HG02870 (cell line): ENCODE measurements at regions not wholly inside any gene's neighbourhood (a gene's known extent, or its start where the extent isn't known, plus 50 kb on each side); places are given as distances from the start of the nearest gene placed in this dataset.
"Not testable (repeated sequence)": the region's sequence is repeated elsewhere in the genome, so short reads cannot be mapped to it uniquely, and the experiment has no call there.

Source experiments
- ATAC-seq: cut with Tn5 transposase; IDR thresholded peaks from one replicate; pipeline ENCODE4 v1.9.1; 2021; ENCODE audit warnings: mild to moderate bottlenecking, moderate library complexity; ENCODE audit not compliant: unreplicated experiment

GRCh38 chr12:105423237-105423636, 92.7 kb downstream of the C12orf75 start:
- ATAC-seq, result no peak

- no peak for ATAC-seq
Observed at GRCh38 chr12:105423921-105424320, 93.4 kb downstream of the C12orf75 start.

GRCh38 chr12:105425254-105426174, 95.0 kb downstream of the C12orf75 start:
- no peak for ATAC-seq

- ATAC-seq, result no peak
Observed at GRCh38 chr12:105426766-105427165, 96.3 kb downstream of the C12orf75 start.

- ATAC-seq, result no peak
Observed at GRCh38 chr12:105427883-105428282, 97.4 kb downstream of the C12orf75 start.

GRCh38 chr12:105428793-105429395, 98.4 kb downstream of the C12orf75 start:
- no peak for ATAC-seq

- ATAC-seq, result no peak
Observed at GRCh38 chr12:105429511-105429910, 99.0 kb downstream of the C12orf75 start.

GRCh38 chr12:105431537-105432100, 101.1 kb downstream of the C12orf75 start:
- ATAC-seq, result no peak

GRCh38 chr12:105433804-105434203, 103.3 kb downstream of the C12orf75 start:
- ATAC-seq, result no peak

GRCh38 chr12:105436636-105437035, 106.1 kb downstream of the C12orf75 start:
- ATAC-seq, result no peak

GRCh38 chr12:105440037-105440664, 109.7 kb downstream of the C12orf75 start:
- no peak for ATAC-seq

- no peak for ATAC-seq
Observed at GRCh38 chr12:105443802-105444652, 113.5 kb downstream of the C12orf75 start.

GRCh38 chr12:105444653-105445102, 114.2 kb downstream of the C12orf75 start:
- no peak for ATAC-seq

- no peak for ATAC-seq
Observed at GRCh38 chr12:105445249-105445648, 114.8 kb downstream of the C12orf75 start.

- no peak for ATAC-seq
Observed at GRCh38 chr12:105445649-105446048, 115.2 kb downstream of the C12orf75 start.

- ATAC-seq, result not testable (repeated sequence)
Observed at GRCh38 chr12:105446460-105446859, 116.0 kb downstream of the C12orf75 start.

GRCh38 chr12:105449431-105449830, 118.9 kb downstream of the C12orf75 start:
- ATAC-seq, result no peak

- no peak for ATAC-seq
Observed at GRCh38 chr12:105451211-105451610, 120.7 kb downstream of the C12orf75 start.

GRCh38 chr12:105451798-105452197, 121.3 kb downstream of the C12orf75 start:
- no peak for ATAC-seq

- no peak for ATAC-seq
Observed at GRCh38 chr12:105453316-105453715, 122.8 kb downstream of the C12orf75 start.
